RWPE1 (cell line): ENCODE measurements at regions not wholly inside any gene's neighbourhood (a gene's known extent, or its start where the extent isn't known, plus 50 kb on each side); places are given as distances from the start of the nearest gene placed in this dataset.
"Not testable (repeated sequence)": the region's sequence is repeated elsewhere in the genome, so short reads cannot be mapped to it uniquely, and the experiment has no call there.

Source experiments
- CTCF ChIA-PET: fragments of 350-600 bp; sonication (Branson Sonifier 250); formaldehyde crosslinking; extraction: SDS; loops from one replicate; lab custom pipeline; 2021; lab: Yijun Ruan, JAX
- POLR2A ChIA-PET: fragments of 400-600 bp; formaldehyde crosslinking; extraction: SDS; loops from one replicate; lab custom pipeline; 2020; ENCODE audit warnings: antibody characterized with exemption; ENCODE audit not compliant: low non-redundant PET; lab: Yijun Ruan, JAX
- DNase-seq: peaks from one replicate; pipeline ENCODE4 v3.0.0; 2012; ENCODE audit warnings: low spot score
- H3K27ac ChIP-seq: fragments of 450-650 bp; 2 replicates; pipeline ENCODE4 v1.5.1; 2017
- CTCF ChIP-seq: fragments of 450-650 bp; conservative IDR thresholded peaks from 2 replicates; pipeline ENCODE4 v1.5.1; 2017; ENCODE audit warnings: low read depth, mild to moderate bottlenecking

- ChIA-PET POLR2A (no interaction called here), CTCF (no interaction called here)
- H3K27ac ChIP-seq, result no peak overlapping the region
- no peak for TF ChIP-seq CTCF
- no peak for DNase-seq
These were observed 373.8 kb upstream of the AMELY start for GRCh38 chrY:7285388-7285787.

- no peak for DNase-seq
- H3K27ac ChIP-seq, result no peak overlapping the region
- TF ChIP-seq CTCF, result no peak
- POLR2A ChIA-PET, result no interaction called here
- CTCF ChIA-PET, result no interaction called here
These were observed 371.4 kb upstream of the AMELY start for GRCh38 chrY:7283001-7283400.

GRCh38 chrY:7280151-7280740, 368.7 kb upstream of the AMELY start:
- DNase-seq, CTCF ChIA-PET, POLR2A ChIA-PET: not testable (repeated sequence)
- peak overlapping the region; percentile 58 for H3K27ac ChIP-seq

GRCh38 chrY:7275751-7276150, 364.2 kb upstream of the AMELY start:
- no peak for TF ChIP-seq CTCF
- peak overlapping the region; percentile 88 for H3K27ac ChIP-seq
- DNase-seq, result no peak
- CTCF ChIA-PET, result no interaction called here
- POLR2A ChIA-PET, result no interaction called here

GRCh38 chrY:7275014-7275413, 363.5 kb upstream of the AMELY start:
- DNase-seq, result no peak
- no peak for TF ChIP-seq CTCF
- H3K27ac ChIP-seq, result peak overlapping the region; percentile 88
- CTCF ChIA-PET, result no interaction called here
- POLR2A ChIA-PET, result no interaction called here

- TF ChIP-seq CTCF, result no peak
- peak overlapping the region; percentile 88 for H3K27ac ChIP-seq
- POLR2A ChIA-PET, result no interaction called here
- CTCF ChIA-PET, result no interaction called here
- no peak for DNase-seq
These were observed 362.9 kb upstream of the AMELY start for GRCh38 chrY:7274369-7274913.

- peak overlapping the region; percentile 88 for H3K27ac ChIP-seq
- no peak for TF ChIP-seq CTCF
- no peak for DNase-seq
- POLR2A ChIA-PET, result no interaction called here
- CTCF ChIA-PET, result no interaction called here
These were observed 362.1 kb upstream of the AMELY start for GRCh38 chrY:7273587-7274203.
